SK-N-SH (cell line): ENCODE measurements at regions not wholly inside any gene's neighbourhood (a gene's known extent, or its start where the extent isn't known, plus 50 kb on each side); places are given as distances from the start of the nearest gene placed in this dataset.

Experiments
- CTCF ChIP-seq: fragments of 200-600 bp; sonication (generic); IDR thresholded peaks from 2 replicates; pipeline ENCODE4 v1.6.1; 2017; ENCODE audit warnings: antibody characterized with exemption, mild to moderate bottlenecking, moderate library complexity
- RAD21 ChIP-seq: IDR thresholded peaks from 2 replicates; pipeline ENCODE4 v1.6.1; 2012; ENCODE audit warnings: mild to moderate bottlenecking, low read length

- TF ChIP-seq CTCF, result no peak
- TF ChIP-seq RAD21, result no peak
Measured at GRCh38 chr6:143579703-143580102, 68.2 kb upstream of the FUCA2 start.
